ENCODE measurements at regions not wholly inside any gene's neighbourhood (a gene's known extent, or its start where the extent isn't known, plus 50 kb on each side); places are given as distances from the start of the nearest gene placed in this dataset.

DNA sequence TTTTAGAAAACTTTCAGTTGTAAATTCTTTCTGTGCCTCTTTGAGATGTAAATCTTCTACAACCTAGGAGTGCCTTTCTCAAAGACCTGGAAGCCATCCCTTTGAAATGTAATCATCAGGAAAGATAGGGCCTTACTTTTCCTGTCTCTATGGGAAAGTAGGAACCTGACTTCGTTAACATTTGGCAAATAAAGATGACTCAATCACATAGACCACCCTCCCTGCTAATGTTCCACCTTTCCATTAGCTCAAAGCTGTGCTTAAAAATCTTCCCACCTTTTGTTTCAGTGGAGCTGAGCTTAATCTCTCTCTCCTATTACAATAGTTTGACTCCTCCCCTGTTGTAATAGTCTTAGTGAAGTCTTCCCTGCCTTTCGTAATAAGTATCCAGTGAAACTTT lies 247.7 kb downstream of the OLFM4 start:
- no peak for TF ChIP-seq EZH2phosphoT487 (IDR thresholded peaks at IDR 0.05; ENCODE audit: borderline replicate concordance, low read length)
- TF ChIP-seq, protein P1, sequence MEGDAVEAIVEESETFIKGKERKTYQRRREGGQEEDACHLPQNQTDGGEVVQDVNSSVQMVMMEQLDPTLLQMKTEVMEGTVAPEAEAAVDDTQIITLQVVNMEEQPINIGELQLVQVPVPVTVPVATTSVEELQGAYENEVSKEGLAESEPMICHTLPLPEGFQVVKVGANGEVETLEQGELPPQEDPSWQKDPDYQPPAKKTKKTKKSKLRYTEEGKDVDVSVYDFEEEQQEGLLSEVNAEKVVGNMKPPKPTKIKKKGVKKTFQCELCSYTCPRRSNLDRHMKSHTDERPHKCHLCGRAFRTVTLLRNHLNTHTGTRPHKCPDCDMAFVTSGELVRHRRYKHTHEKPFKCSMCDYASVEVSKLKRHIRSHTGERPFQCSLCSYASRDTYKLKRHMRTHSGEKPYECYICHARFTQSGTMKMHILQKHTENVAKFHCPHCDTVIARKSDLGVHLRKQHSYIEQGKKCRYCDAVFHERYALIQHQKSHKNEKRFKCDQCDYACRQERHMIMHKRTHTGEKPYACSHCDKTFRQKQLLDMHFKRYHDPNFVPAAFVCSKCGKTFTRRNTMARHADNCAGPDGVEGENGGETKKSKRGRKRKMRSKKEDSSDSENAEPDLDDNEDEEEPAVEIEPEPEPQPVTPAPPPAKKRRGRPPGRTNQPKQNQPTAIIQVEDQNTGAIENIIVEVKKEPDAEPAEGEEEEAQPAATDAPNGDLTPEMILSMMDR (IDR thresholded peaks at IDR 0.05; ENCODE audit: low read depth, low read length, poor library complexity, severe bottlenecking) = no peak
- H3K27me3 ChIP-seq (ENCODE audit: control insufficient read depth, low read length) = no peaks in the 10 kb centered on the region
- no peaks in the 10 kb centered on the region for H3K4me1 ChIP-seq (ENCODE audit: control insufficient read depth, low read length)

DNA sequence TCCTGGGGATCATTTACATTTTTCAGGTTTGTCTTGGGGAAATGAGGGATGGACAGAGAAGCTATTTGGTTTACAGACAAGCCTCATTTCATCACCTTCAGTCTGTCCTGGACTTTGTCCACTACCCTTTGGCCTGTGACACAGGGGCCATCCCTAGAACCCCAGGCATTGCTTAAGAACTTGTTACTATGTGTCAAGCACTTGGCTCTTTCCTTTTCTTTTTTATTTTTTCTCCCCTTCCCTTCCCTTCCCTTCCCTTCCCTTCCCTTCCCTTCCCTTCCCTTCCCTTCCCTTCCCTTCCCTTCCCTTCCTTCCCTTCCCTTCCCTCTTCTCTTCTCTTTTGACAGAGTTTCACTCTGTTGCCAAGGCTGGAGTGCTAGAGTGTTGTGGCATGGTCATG lies 253.1 kb downstream of the OLFM4 start:
- Histone ChIP-seq H3K4me3 (ENCODE audit: low read length) (no peak overlapping the region), H3K27me3 (ENCODE audit: control insufficient read depth, low read length) (no peaks in the 10 kb centered on the region), H3K9me2 (replicated peaks; ENCODE audit: control insufficient read depth, low read length) (no peaks in the 10 kb centered on the region), H3F3A (ENCODE audit: control insufficient read depth, insufficient read depth) (no peaks in the 10 kb centered on the region), H3K79me2 (ENCODE audit: control insufficient read depth, low read length) (no peaks in the 10 kb centered on the region), H3K36me3 (ENCODE audit: control insufficient read depth, low read length) (no peaks in the 10 kb centered on the region), H3K27ac (ENCODE audit: low read depth, low read length) (no peak overlapping the region), H3K9me3 (ENCODE audit: control insufficient read depth, insufficient read depth, low read length) (no peaks in the 10 kb centered on the region), H4K20me1 (ENCODE audit: control insufficient read depth, insufficient read depth, low read depth, low read length) (no peaks in the 10 kb centered on the region), H3K4me1 (ENCODE audit: control insufficient read depth, low read length) (no peaks in the 10 kb centered on the region), H3K4me2 (ENCODE audit: low read length) (no peak overlapping the region)
- TF ChIP-seq EZH2phosphoT487 (IDR thresholded peaks at IDR 0.05; ENCODE audit: borderline replicate concordance, low read length) = no peak
- TF ChIP-seq, protein P1 (IDR thresholded peaks at IDR 0.05; ENCODE audit: low read depth, low read length, poor library complexity, severe bottlenecking) = no peak

More for the DNA sequence above, 247.7 kb downstream of the OLFM4 start:
- Histone ChIP-seq H4K20me1 (ENCODE audit: control insufficient read depth, insufficient read depth, low read depth, low read length) (no peaks in the 10 kb centered on the region), H3K79me2 (ENCODE audit: control insufficient read depth, low read length) (no peaks in the 10 kb centered on the region), H3K4me3 (ENCODE audit: low read length) (no peak overlapping the region), H3K36me3 (ENCODE audit: control insufficient read depth, low read length) (no peaks in the 10 kb centered on the region), H3K27ac (ENCODE audit: low read depth, low read length) (no peak overlapping the region), H3K9me2 (replicated peaks; ENCODE audit: control insufficient read depth, low read length) (no peaks in the 10 kb centered on the region), H3K9me3 (ENCODE audit: control insufficient read depth, insufficient read depth, low read length) (no peaks in the 10 kb centered on the region), H3K4me2 (ENCODE audit: low read length) (no peak overlapping the region), H3F3A (ENCODE audit: control insufficient read depth, insufficient read depth) (no peaks in the 10 kb centered on the region)

DNA sequence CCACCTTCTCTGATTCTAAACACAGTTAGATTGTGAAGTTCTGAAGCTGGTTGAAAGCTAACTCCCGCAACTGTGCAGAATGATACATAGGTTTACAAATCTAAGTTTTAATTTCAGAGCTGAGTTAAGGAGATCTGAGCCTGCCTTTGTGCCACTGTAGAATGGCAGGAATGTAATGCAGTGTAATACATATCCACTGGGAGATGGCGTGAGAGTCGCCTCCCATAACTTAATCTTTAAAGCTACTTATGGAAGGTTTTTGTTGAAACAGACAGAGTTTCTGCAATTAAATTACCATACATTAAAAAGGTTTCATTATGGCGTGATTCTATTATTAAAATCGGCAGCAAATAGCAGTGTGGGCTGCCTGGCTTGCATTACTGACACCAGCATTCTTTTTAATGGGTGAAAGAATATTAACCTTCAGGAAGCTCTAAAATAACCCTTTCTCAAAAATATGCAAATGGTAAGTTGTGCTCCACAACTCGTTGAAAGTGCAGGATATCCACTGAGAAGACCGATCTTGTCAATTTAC lies 257.4 kb downstream of the OLFM4 start:
- Histone ChIP-seq H3K27ac (ENCODE audit: low read depth, low read length) (no peak overlapping the region), H3K79me2 (ENCODE audit: control insufficient read depth, low read length) (no peaks in the 10 kb centered on the region), H3K4me3 (ENCODE audit: low read length) (no peak overlapping the region), H3K27me3 (ENCODE audit: control insufficient read depth, low read length) (no peaks in the 10 kb centered on the region), H4K20me1 (ENCODE audit: control insufficient read depth, insufficient read depth, low read depth, low read length) (no peaks in the 10 kb centered on the region), H3K36me3 (ENCODE audit: control insufficient read depth, low read length) (no peaks in the 10 kb centered on the region), H3K4me2 (ENCODE audit: low read length) (no peak overlapping the region), H3F3A (ENCODE audit: control insufficient read depth, insufficient read depth) (no peaks in the 10 kb centered on the region), H3K9me3 (ENCODE audit: control insufficient read depth, insufficient read depth, low read length) (no peaks in the 10 kb centered on the region), H3K9me2 (replicated peaks; ENCODE audit: control insufficient read depth, low read length) (no peaks in the 10 kb centered on the region), H3K4me1 (ENCODE audit: control insufficient read depth, low read length) (no peaks in the 10 kb centered on the region)
- TF ChIP-seq EZH2phosphoT487 (IDR thresholded peaks at IDR 0.05; ENCODE audit: borderline replicate concordance, low read length) = no peak
- TF ChIP-seq, protein P1 (IDR thresholded peaks at IDR 0.05; ENCODE audit: low read depth, low read length, poor library complexity, severe bottlenecking) = no peak
